Stimulated activated CD4-positive, alpha-beta T cell treated with anti-CD3 and anti-CD28 coated beads, Interleukin-15, amount 100 ng/mL, for 48 hours (primary cell): ENCODE measurements at regions not wholly inside any gene's neighbourhood (a gene's known extent, or its start where the extent isn't known, plus 50 kb on each side); places are given as distances from the start of the nearest gene placed in this dataset.

ENCODE experiments used
- DNase-seq, 2 donors: peaks; one replicate each; pipeline ENCODE4 v3.0.0-alpha.2; 2020; ENCODE audit warnings: low read depth in 2 of 2

GRCh38 chr2:16334886-16335603 lies 330.6 kb downstream of the CYRIA start:
- DNase-seq: no peak

GRCh38 chr2:16334366-16334765 lies 331.3 kb downstream of the CYRIA start:
- DNase-seq: no peak

- no peak for DNase-seq
Measured at GRCh38 chr2:16333681-16334080, 332.0 kb downstream of the CYRIA start.

GRCh38 chr2:16332681-16333557 lies 332.7 kb downstream of the CYRIA start:
- no peak for DNase-seq

GRCh38 chr2:16331772-16332171 lies 333.9 kb downstream of the CYRIA start:
- no peak for DNase-seq

GRCh38 chr2:16330982-16331381 lies 334.7 kb downstream of the CYRIA start:
- no peak for DNase-seq

GRCh38 chr2:16330571-16330970 lies 335.1 kb downstream of the CYRIA start:
- DNase-seq: no peak

GRCh38 chr2:16330012-16330411 lies 335.6 kb downstream of the CYRIA start:
- DNase-seq: no peak

- no peak for DNase-seq
Measured at GRCh38 chr2:16329421-16329820, 336.2 kb downstream of the CYRIA start.

- no peak for DNase-seq
Measured at GRCh38 chr2:16328521-16329190, 337.0 kb downstream of the CYRIA start.

GRCh38 chr2:16327326-16327725 lies 338.3 kb downstream of the CYRIA start:
- DNase-seq: no peak

- DNase-seq: no peak
Measured at GRCh38 chr2:16326711-16327300, 338.8 kb downstream of the CYRIA start.

GRCh38 chr2:16325976-16326510 lies 339.6 kb downstream of the CYRIA start:
- no peak for DNase-seq

- no peak for DNase-seq
Measured at GRCh38 chr2:16325016-16325975, 340.3 kb downstream of the CYRIA start.

- DNase-seq: no peak
Measured at GRCh38 chr2:16324544-16324937, 341.1 kb downstream of the CYRIA start.

- no peak for DNase-seq
Measured at GRCh38 chr2:16323551-16324543, 341.8 kb downstream of the CYRIA start.

- DNase-seq: no peak
Measured at GRCh38 chr2:16323126-16323520, 342.5 kb downstream of the CYRIA start.

- DNase-seq: no peak
Measured at GRCh38 chr2:16322308-16323125, 343.1 kb downstream of the CYRIA start.

GRCh38 chr2:16321872-16322271 lies 343.8 kb downstream of the CYRIA start:
- DNase-seq: no peak
